GM12878 (cell line): ENCODE measurements at regions not wholly inside any gene's neighbourhood (a gene's known extent, or its start where the extent isn't known, plus 50 kb on each side); places are given as distances from the start of the nearest gene placed in this dataset.

Source experiments
- CTCF ChIP-seq, 3 experiments: IDR thresholded peaks in 2 of 3; conservative IDR thresholded peaks in 1 of 3; 2 replicates each; pipeline ENCODE4 v1.5.1; 2011; ENCODE audit warnings: low read depth in 3 of 3, low read length in 3 of 3, mild to moderate bottlenecking in 3 of 3, control low read depth in 2 of 3, moderate library complexity in 2 of 3, inconsistent platforms in 1 of 3, mixed read lengths in 1 of 3; ENCODE audit not compliant: control insufficient read depth in 2 of 3, insufficient read depth in 1 of 3; ENCODE audit errors: extremely low read depth in 1 of 3
- FOS ChIP-seq: IDR thresholded peaks from 3 replicates; pipeline ENCODE4 v1.6.1; 2011; ENCODE audit warnings: borderline replicate concordance; ENCODE audit not compliant: insufficient read length; ENCODE audit errors: extremely low read depth
- FOXK2 ChIP-seq: fragments of 450-650 bp; IDR thresholded peaks from 2 replicates; pipeline ENCODE4 v1.6.1; 2017; ENCODE audit warnings: mild to moderate bottlenecking, moderate library complexity
- JUND ChIP-seq: IDR thresholded peaks from 2 replicates; pipeline ENCODE4 v1.6.1; 2012; ENCODE audit warnings: low read depth, mild to moderate bottlenecking, low read length, improper control_type of control experiment, moderate library complexity
- POLR2AphosphoS5 ChIP-seq: IDR thresholded peaks from 2 replicates; pipeline ENCODE4 v1.6.1; 2011; ENCODE audit warnings: mild to moderate bottlenecking, low read length, inconsistent platforms
- SUZ12 ChIP-seq: fragments of 200-600 bp; sonication (generic); IDR thresholded peaks from one replicate; pipeline ENCODE4 v1.6.1; 2018; ENCODE audit warnings: antibody characterized with exemption, mild to moderate bottlenecking; ENCODE audit not compliant: unreplicated experiment
- TAF1 ChIP-seq: IDR thresholded peaks from 2 replicates; pipeline ENCODE4 v1.6.1; 2011; ENCODE audit warnings: mild to moderate bottlenecking, low read depth, low read length, borderline replicate concordance
- TCF7 ChIP-seq: IDR thresholded peaks from 2 replicates; pipeline ENCODE4 v1.6.1; 2014; ENCODE audit warnings: antibody characterized with exemption, borderline replicate concordance
- ZSCAN29 ChIP-seq: fragments of 450-650 bp; IDR thresholded peaks from 2 replicates; pipeline ENCODE4 v1.6.1; 2017; ENCODE audit warnings: mild to moderate bottlenecking, moderate library complexity

DNA sequence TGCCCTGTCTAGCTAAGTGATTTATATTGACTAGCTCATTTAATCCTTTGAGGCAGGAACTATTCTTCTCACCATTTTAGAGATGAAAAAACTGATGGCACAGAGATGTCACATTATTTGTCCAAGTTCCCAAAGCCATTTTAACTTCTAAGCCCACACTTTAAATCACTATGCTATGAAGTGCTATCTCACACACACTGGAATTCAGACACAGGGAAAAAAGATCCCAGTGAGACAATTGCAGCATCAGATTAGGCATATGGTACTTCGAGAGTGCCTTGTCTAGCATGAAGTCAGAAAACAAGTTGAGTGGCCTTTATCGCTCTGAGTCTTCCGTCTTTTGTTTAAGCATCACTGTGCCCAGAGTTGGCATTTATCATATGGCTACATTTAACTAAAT, 54.1 kb upstream of the PDE7B start:
- TF ChIP-seq FOXK2 (no peak), POLR2AphosphoS5 (no peak), ZSCAN29 (no peak), TAF1 (no peak), SUZ12 (no peak), JUND (no peak), CTCF (IDR thresholded peaks at IDR 0.05 in 2 of 3, conservative IDR thresholded peaks at IDR 0.05 in 1 of 3; ENCODE audit: control insufficient read depth in 2 of 3, extremely low read depth in 1 of 3, insufficient read depth in 1 of 3, low read depth in 3 of 3, low read length in 3 of 3) (no peak), FOS (no peak), TCF7 (no peak)
